DND-41 (cell line): ENCODE measurements at regions not wholly inside any gene's neighbourhood (a gene's known extent, or its start where the extent isn't known, plus 50 kb on each side); places are given as distances from the start of the nearest gene placed in this dataset.

Experiments
- CTCF ChIP-seq: IDR thresholded peaks from 2 replicates; pipeline ENCODE4 v1.5.1; 2012; ENCODE audit warnings: borderline replicate concordance, low read length, moderate library complexity, mild to moderate bottlenecking; ENCODE audit not compliant: poor library complexity, severe bottlenecking; ENCODE audit errors: extremely low read depth
- EZH2 ChIP-seq: IDR thresholded peaks from 3 replicates; pipeline ENCODE4 v1.6.1; 2012; ENCODE audit warnings: borderline replicate concordance, low read depth, mild to moderate bottlenecking, moderate library complexity, low read length, inconsistent platforms; ENCODE audit not compliant: severe bottlenecking

GRCh38 chr11:127248476-127248875 lies 247.9 kb upstream of the KIRREL3 start:
- TF ChIP-seq CTCF, result no peak
- TF ChIP-seq EZH2, result no peak
